PC-9 (cell line): ENCODE measurements at regions not wholly inside any gene's neighbourhood (a gene's known extent, or its start where the extent isn't known, plus 50 kb on each side); places are given as distances from the start of the nearest gene placed in this dataset.

Experiments
- BruUV-seq: library from RNA; stranded (reverse); fragments of 400-500 nt; replicated peaks from 2 replicates; lab custom pipeline; 2021; lab: Mats Ljungman, UMichigan
- CTCF ChIA-PET: fragments of 300-600 bp; sonication (Branson Sonifier 250); formaldehyde crosslinking; loops from one replicate; lab custom pipeline; 2022; ENCODE audit warnings: antibody characterized with exemption; lab: Charles Lee
- POLR2A ChIA-PET: fragments of 300-600 bp; sonication (Branson Sonifier 250); formaldehyde crosslinking; loops from one replicate; lab custom pipeline; 2022; ENCODE audit warnings: antibody characterized with exemption; ENCODE audit not compliant: unreplicated experiment; lab: Charles Lee
- DNase-seq, 2 experiments: peaks; one replicate each; pipeline versions ENCODE4 v3.0.0 to v3.0.0-alpha.2; 2015 to 2022; ENCODE audit warnings: mixed read lengths in 1 of 2
- H2AFZ ChIP-seq: fragments of 200-600 bp; sonication (generic); 2 replicates; pipeline ENCODE4 v1.8.1; 2017; ENCODE audit warnings: antibody characterized with exemption
- H3F3A ChIP-seq: fragments of 200-600 bp; sonication (generic); 2 replicates; pipeline ENCODE4 v1.8.1; 2017; ENCODE audit warnings: antibody characterized with exemption, mild to moderate bottlenecking, low read depth; ENCODE audit not compliant: insufficient read depth
- H3K27ac ChIP-seq: fragments of 200-600 bp; sonication (generic); 2 replicates; pipeline ENCODE4 v1.6.1; 2016; ENCODE audit warnings: mixed run types
- H3K27me3 ChIP-seq: fragments of 200-600 bp; sonication (generic); 2 replicates; pipeline ENCODE4 v1.6.1; 2016; ENCODE audit warnings: low read depth, mixed run types; ENCODE audit not compliant: insufficient read depth
- H3K36me3 ChIP-seq: fragments of 200-600 bp; sonication (generic); 2 replicates; pipeline ENCODE4 v1.6.1; 2016; ENCODE audit warnings: low read depth, mixed run types
- H3K4me1 ChIP-seq: fragments of 200-600 bp; sonication (generic); replicated peaks from 2 replicates; pipeline ENCODE4 v1.6.1; 2016; ENCODE audit warnings: mixed run types; ENCODE audit not compliant: insufficient read depth
- H3K4me2 ChIP-seq: fragments of 200-600 bp; sonication (generic); 2 replicates; pipeline ENCODE4 v1.6.1; 2017; ENCODE audit warnings: mixed run types
- H3K4me3 ChIP-seq: fragments of 200-600 bp; sonication (generic); 2 replicates; pipeline ENCODE4 v1.6.1; 2016; ENCODE audit warnings: mixed run types
- H3K79me2 ChIP-seq: fragments of 200-600 bp; sonication (generic); 2 replicates; pipeline ENCODE4 v1.6.1; 2017; ENCODE audit warnings: low read depth, mixed run types
- H3K9me2 ChIP-seq: fragments of 200-600 bp; sonication (generic); 2 replicates; pipeline ENCODE4 v1.8.1; 2017; ENCODE audit warnings: mild to moderate bottlenecking; ENCODE audit not compliant: insufficient read depth
- H3K9me3 ChIP-seq: fragments of 200-600 bp; sonication (generic); 2 replicates; pipeline ENCODE4 v1.8.1; 2016; ENCODE audit warnings: low read depth; ENCODE audit not compliant: insufficient read depth
- H4K20me1 ChIP-seq: fragments of 200-600 bp; sonication (generic); 2 replicates; pipeline ENCODE4 v1.8.1; 2017; ENCODE audit not compliant: insufficient read depth
- EZH2 ChIP-seq: fragments of 200-600 bp; sonication (generic); IDR thresholded peaks from 2 replicates; pipeline ENCODE4 v1.8.0; 2017; ENCODE audit warnings: antibody characterized with exemption, low read depth
- intact Hi-C: fragments of 100-400 bp; cut with micrococcal nuclease; formaldehyde crosslinking; loops from one replicate; pipeline ENCODE4 v1.10.0; 2022; ENCODE audit not compliant: unreplicated experiment
- TF ChIP-seq, protein P1 (sequence below): fragments of 200-600 bp; sonication (generic); conservative IDR thresholded peaks from 2 replicates; pipeline ENCODE4 v1.6.1; 2017; ENCODE audit warnings: mixed run types, antibody characterized with exemption, mild to moderate bottlenecking, moderate library complexity

DNA sequence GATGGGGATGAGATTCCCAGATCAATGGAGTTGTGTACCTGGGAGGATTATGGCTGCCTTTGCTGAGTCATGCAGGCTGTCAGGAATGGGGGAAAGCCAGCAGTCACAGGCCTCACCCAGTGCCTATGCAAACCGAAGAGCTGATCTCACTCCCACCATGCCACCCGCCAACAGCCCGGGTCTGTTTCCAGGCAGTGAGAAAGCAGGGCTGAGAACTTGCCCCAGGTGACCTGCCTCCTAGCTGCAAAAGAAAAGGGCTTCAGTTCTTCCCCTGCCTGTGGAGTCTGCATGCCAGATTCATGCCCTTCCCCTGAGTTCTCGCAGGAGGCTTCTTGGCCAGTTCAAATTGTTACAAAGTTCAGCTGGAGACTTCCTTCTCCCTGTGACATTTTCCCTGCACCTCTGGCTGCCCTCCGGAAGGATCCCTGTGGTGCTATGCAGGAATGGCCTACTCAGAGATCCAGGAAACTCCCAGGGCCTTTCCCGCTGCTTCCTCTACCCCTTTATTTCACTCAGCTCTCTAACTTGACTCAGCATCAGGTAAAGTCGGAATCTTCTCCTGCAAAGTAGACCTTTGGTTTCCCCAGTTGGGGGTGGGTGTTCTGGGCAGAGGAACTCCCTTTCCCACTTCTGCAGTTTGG, 71.5 kb upstream of the B3GAT2 start:
- no peak for DNase-seq
- H4K20me1 ChIP-seq = no peaks in the 10 kb centered on the region
- ChIA-PET POLR2A (no interaction called here), CTCF (no interaction called here)
- H3K27me3 ChIP-seq = no peaks in the 10 kb centered on the region
- no peaks in the 10 kb centered on the region for H3K9me2 ChIP-seq
- no peak for TF ChIP-seq EZH2
- TF ChIP-seq, protein P1, sequence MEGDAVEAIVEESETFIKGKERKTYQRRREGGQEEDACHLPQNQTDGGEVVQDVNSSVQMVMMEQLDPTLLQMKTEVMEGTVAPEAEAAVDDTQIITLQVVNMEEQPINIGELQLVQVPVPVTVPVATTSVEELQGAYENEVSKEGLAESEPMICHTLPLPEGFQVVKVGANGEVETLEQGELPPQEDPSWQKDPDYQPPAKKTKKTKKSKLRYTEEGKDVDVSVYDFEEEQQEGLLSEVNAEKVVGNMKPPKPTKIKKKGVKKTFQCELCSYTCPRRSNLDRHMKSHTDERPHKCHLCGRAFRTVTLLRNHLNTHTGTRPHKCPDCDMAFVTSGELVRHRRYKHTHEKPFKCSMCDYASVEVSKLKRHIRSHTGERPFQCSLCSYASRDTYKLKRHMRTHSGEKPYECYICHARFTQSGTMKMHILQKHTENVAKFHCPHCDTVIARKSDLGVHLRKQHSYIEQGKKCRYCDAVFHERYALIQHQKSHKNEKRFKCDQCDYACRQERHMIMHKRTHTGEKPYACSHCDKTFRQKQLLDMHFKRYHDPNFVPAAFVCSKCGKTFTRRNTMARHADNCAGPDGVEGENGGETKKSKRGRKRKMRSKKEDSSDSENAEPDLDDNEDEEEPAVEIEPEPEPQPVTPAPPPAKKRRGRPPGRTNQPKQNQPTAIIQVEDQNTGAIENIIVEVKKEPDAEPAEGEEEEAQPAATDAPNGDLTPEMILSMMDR = no peak
- H3K4me1 ChIP-seq = no peaks in the 10 kb centered on the region
- H3K27ac ChIP-seq = no peak overlapping the region
- no peak overlapping the region for H3K4me3 ChIP-seq
- no peaks in the 10 kb centered on the region for H3K79me2 ChIP-seq
- no TSS peak for BruUV-seq
- no peaks in the 10 kb centered on the region for H3F3A ChIP-seq
- H3K9me3 ChIP-seq = no peaks in the 10 kb centered on the region
- H3K36me3 ChIP-seq = no peaks in the 10 kb centered on the region
- H3K4me2 ChIP-seq = no peak overlapping the region
- no peak overlapping the region for H2AFZ ChIP-seq
- intact Hi-C loops = loop anchor here (10.0 kb wide), 1 partner anchor 156 kb away; no protein-coding TSS in a partner anchor

DNA sequence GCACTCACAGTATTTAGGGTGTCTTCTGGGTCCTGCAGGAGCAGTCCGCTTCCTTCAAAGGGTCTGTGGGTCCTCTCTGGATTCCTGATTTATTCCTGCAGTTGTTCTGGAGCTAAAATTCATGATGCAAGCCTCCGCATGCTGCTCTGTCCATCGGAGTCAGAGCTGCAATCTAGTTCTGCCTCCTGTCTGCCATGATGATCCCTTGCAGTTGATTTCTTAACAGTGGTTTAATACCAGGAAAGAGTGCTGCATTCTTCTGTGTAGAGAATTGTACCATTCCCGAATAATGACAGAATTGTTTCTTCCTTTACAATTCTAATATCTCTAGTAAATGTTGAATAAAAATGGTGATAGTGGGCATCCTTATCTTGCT, 72.0 kb upstream of the B3GAT2 start:
- no peaks in the 10 kb centered on the region for H4K20me1 ChIP-seq
- no peaks in the 10 kb centered on the region for H3K27me3 ChIP-seq
- no TSS peak for BruUV-seq
- no peaks in the 10 kb centered on the region for H3K36me3 ChIP-seq
- H3K9me3 ChIP-seq = no peaks in the 10 kb centered on the region
- no peak overlapping the region for H3K27ac ChIP-seq
- no peaks in the 10 kb centered on the region for H3K4me1 ChIP-seq
- H2AFZ ChIP-seq = no peak overlapping the region
- no peak overlapping the region for H3K4me3 ChIP-seq
- no peak overlapping the region for H3K4me2 ChIP-seq
- H3K9me2 ChIP-seq = no peaks in the 10 kb centered on the region
- no peaks in the 10 kb centered on the region for H3F3A ChIP-seq
- DNase-seq = no peak
- no peaks in the 10 kb centered on the region for H3K79me2 ChIP-seq
- POLR2A ChIA-PET = no interaction called here
- intact Hi-C loops = loop anchor here (10.0 kb wide), 1 partner anchor 156 kb away; no protein-coding TSS in a partner anchor
- TF ChIP-seq, protein P1 = no peak
- no peak for TF ChIP-seq EZH2
- CTCF ChIA-PET = no interaction called here

DNA sequence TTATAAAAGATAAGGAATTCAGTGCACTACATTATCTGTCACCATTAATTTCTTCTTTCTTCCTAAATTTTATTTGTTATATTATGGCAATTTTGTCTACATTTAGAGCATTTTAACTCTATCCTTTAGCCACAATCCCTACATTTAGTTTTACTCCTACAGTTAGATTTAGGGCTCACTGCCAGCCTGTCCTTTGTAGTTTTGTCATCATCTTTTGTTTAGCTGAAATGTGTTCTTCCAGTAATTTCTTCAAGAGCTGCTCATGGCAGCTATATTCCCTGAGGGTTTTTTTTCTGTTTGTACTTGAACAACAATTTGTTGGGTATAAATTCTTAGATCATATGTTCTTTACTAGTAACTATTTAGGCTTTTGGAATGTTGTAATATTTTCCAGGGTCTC, 72.7 kb upstream of the B3GAT2 start:
- CTCF ChIA-PET = no interaction called here
- Histone ChIP-seq H3K27me3 (no peaks in the 10 kb centered on the region), H3F3A (no peaks in the 10 kb centered on the region), H3K9me2 (no peaks in the 10 kb centered on the region), H3K4me1 (no peaks in the 10 kb centered on the region), H3K79me2 (no peaks in the 10 kb centered on the region), H4K20me1 (no peaks in the 10 kb centered on the region), H3K27ac (no peak overlapping the region), H3K4me3 (no peak overlapping the region), H2AFZ (no peak overlapping the region), H3K4me2 (no peak overlapping the region), H3K9me3 (no peaks in the 10 kb centered on the region), H3K36me3 (no peaks in the 10 kb centered on the region)
- no peak for DNase-seq
- intact Hi-C loops = loop anchor here (10.0 kb wide), 1 partner anchor 155 kb away; no protein-coding TSS in a partner anchor
- POLR2A ChIA-PET = no interaction called here
- no peak for TF ChIP-seq EZH2
- TF ChIP-seq, protein P1 = no peak
- BruUV-seq = no TSS peak
